NCI-H345 treated with DMSO at 0.1 percent for 48 hours (cell line): ENCODE measurements at regions not wholly inside any gene's neighbourhood (a gene's known extent, or its start where the extent isn't known, plus 50 kb on each side); places are given as distances from the start of the nearest gene placed in this dataset.
"Not testable (repeated sequence)": the region's sequence is repeated elsewhere in the genome, so short reads cannot be mapped to it uniquely, and the experiment has no call there.

ENCODE experiments used
- DNase-seq: peaks from one replicate; lab custom pipeline; 2025; ENCODE audit not compliant: unreplicated experiment; lab: John Stamatoyannopoulos, UW

DNA sequence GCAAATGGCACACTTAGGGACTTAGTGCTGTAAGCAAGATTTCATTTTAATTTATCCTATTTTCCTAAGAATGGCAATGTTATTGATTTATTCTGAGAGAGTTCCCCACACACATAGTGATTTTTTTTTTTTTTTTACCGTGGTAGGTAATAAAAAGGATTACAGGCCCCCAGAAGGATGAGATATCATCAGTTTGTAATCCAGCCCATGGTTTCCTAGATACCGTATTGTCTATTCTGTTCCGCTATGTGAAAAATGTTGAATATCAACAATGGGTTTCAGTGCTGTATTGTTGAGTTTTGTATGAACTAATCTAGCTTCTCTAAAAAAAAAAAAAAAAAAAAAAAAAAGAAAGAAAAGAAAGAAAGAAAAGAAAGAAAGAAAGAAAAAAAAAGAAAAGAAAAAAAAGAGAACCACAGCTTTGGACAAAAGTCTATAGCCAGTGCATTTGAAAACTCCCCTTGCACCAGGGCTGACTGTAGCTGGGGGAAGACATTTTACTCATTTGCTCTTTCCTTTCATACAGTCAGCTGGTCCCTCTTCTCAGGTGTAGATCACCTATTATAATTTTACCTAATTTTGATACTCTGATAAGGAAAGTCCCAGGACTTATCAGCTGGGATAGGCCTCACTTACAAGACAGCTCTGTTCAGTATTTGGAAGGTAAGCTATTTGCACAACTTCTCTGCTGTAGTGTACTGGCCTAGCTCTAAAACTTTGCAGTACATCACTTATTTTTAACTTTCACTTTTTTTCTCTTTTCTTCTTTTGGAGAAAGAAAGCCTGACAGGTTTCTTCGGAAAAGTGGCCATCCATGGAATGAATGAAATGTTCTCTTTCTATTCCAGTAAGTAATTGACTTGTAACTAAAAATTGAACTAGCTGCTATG, 101.4 kb upstream of the SOX2 start:
- DNase-seq = peak; percentile 23

DNA sequence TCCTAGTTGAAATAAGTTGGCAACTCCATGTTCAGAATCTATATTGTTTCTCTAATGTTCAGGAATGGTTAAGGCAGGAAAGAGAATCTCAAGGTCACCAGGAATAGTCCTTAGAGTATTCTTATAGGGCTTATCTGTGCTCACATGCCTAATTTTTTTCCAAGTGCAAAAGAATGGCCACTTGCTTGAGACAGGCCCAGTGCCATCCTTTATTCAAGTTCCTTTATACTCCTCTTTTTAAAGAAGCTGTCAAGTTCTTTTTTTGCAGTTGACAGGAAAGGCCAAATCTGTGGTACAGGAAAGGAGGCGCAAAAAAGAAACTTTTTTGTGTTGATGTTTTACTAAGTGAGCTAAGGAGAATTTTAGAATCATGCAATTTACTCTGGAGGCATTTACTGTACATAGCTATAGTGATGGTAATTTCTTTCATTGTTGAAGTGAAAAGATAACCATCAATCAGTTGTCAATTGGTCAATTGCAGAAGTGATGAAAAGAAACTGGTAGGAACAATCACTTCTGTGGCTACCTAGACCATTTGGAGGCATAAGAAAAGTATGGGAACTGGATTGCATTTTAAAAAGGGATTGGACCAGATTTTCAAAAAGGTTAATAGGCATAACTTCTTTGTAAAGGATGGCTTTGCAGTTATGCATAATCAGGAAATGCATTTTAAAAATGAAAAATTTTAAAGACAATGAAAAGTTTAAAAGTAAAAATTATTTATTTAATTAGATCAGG, 102.5 kb upstream of the SOX2 start:
- no peak for DNase-seq

DNA sequence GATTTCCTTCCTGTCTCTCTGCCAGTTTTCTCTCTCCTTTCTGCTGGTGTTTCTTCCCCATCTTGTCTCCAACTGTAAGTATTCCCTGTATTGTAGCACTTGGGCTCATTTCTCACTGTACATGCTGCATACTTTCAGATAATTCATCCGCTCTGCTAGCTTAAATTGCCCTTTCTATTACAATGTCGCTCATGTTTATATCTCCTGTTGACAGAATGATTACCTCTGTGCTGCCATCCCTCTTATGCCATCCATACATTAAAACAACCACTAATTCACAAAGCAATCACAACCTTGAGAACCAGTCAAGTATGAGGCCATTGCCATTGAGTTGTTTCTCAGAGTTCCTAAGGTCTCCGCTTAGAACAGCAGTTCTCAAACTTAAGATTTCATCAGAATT, 107.5 kb upstream of the SOX2 start:
- DNase-seq = no peak

DNA sequence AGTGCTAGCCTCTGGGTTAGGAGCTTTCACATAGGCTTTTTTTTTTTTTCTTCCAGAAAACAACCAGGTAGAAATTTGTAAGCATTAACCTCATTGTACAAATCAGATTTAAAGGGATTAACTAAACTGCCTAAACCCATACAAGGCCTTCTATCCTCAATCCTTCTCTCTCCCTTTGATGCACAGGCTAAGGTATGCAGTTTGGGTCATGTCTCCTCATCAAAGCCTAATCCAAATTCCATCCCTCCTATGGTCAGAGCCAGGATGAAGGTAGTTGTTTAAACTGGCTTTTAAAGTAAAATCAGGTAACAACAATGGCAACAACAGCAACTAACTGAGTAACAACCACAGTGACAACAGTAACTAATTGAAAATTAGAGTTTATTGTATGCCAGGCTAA, 115.6 kb upstream of the SOX2 start:
- DNase-seq = no peak

DNA sequence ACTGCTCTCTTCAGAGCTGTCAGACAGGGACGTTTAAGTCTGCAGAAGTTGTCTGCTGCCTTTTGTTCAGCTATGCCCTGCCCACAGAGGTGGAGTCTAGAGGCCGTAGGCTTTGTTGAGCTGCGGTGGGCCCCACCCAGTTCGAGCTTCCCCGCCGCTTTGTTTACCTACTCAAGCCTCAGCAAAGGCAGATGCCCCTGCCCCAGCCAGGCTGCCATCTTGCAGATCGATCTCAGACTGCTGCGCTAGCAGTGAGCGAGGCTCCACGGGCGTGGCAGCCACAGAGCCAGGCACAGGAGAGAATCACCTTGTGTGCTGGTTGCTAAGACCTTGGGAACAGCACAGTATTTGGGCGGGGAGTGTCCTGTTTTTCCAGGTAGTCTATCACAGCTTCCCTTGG, 120.8 kb upstream of the SOX2 start:
- not testable (repeated sequence) for DNase-seq

DNA sequence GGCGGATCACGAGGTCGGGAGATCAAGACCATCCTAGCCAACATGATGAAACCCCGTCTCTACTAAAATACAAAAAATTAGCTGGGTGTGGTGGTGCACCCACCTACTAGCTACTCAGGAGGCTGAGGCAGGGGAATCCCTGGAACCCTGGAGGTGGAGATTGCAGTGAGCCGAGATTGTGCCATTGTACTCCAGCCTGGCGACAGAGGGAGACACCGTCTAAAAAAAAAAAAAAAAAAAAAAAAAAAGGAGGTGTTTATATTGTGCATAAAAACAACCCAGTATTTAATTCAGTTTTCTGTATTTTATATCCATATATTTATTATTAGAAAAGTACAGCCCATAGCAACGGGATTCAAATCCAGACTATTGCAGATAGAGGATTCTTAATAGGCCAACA, 129.1 kb upstream of the SOX2 start:
- no peak for DNase-seq

DNA sequence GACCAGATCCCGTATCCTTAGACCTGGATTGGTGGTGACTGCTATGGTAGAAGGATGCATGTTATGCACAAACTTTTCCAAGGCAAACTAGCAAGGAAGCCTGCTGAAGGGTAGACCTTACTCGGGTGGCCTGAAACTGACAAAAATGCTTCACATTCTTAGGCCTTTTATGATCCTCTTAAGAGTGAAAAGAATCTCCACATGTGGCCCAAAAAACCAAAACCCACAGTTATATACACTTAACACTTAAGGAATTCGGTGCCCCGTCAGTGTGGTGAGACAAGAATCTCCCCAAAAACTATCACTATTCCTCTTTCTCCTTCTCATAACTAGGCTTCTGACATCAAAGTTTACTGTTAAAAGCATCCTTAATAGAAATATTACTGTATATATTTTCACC, 130.1 kb upstream of the SOX2 start:
- DNase-seq = no peak

DNA sequence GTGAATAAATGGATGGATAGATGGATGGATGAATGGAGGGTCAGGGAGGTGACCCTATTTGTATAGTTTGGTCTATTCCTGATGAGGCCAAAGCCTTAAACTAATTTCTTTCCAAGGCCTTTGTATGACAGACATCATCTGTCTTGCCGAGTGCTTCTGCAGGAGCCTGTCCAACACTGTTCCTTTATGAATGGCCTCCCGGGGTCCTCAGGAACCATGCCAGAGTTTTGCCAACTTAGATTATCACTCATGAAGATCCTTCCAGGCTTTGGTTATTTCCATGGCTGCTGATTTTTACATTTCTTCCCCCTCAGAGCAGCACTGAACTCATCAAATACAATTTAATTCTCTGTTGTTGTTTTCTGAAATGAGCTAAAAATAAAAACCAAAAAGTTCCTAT, 133.0 kb upstream of the SOX2 start:
- DNase-seq = no peak

DNA sequence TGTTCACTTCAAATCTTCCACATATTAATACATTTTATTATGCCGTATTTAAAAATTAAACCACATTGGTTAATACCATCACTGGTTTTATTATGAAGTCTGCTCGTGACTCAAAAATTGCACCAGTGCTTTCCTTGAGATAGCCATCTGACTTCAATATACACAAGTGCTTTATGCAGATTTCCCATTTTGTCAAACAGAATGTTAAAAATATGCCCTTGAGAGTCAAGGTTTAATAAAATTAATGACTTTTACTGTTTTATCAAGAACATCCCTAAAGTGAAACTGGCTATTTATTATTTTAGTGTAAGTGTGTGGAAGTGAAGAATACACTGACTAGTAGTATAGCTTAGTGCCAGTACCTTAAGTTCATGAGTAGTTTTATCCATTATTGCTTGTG, 139.3 kb upstream of the SOX2 start:
- DNase-seq = no peak

DNA sequence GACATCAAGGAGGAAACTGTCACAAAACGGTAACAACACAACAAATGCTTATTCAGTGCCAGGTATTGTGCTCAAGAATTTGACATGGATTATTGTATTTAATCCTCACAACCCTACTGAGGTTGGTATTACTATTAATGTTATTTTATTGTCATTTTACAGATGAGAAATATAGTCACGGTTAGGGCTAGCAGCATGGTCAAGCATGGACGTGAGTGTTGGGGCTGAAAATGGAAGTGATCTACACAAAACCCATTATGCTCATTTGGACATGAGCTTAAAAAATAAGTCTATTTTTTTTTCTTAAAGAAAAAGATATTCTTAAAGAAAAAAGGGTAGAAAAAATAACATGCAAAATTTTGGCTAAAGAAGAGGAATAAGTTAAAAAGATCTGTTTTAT, 141.3 kb upstream of the SOX2 start:
- no peak for DNase-seq

DNA sequence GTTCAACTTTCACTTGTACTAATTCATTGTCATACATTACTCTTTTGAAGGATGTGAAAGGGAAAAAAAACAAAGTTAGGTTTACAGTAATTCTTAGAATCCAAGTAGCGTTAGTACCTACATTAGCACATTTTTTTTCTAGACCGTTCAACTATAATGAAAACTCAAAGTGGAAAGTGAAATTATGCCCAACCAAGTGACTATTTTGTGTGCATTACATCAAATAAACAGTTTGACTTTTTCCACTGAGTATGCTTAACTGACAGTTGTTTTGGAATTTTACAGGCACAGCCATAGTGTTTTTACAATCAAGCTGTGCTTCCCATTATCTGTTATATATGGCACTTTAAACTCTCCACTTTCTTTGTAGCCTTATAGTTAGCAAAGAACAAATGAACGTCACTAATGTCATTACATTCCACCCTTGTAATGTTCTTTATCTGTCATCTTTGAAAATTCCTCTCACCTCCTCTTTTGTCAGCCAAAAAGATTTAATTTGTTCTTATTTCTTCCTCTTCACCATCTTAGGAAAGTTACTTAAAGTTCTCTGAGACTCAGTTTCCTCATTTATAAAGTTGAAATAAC, 142.3 kb upstream of the SOX2 start:
- DNase-seq = no peak

DNA sequence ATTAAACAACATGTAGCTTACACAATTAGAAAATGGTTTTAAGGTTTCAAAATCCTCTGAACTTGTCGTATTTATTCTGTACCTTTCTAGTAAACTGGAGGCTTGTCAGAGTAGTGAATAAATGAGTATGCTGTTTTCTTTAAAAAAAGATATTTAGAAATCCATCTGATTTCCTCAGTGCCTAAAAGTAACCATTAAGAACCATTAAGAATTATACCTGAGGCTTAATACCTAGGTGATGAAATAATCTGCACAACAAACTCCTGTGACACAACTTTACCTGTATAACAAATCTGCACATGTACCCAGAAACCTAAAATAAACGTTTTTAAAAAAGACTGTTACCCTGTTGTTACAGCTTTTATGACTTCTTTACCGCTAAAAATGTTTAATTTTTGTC, 143.0 kb upstream of the SOX2 start:
- DNase-seq = no peak

DNA sequence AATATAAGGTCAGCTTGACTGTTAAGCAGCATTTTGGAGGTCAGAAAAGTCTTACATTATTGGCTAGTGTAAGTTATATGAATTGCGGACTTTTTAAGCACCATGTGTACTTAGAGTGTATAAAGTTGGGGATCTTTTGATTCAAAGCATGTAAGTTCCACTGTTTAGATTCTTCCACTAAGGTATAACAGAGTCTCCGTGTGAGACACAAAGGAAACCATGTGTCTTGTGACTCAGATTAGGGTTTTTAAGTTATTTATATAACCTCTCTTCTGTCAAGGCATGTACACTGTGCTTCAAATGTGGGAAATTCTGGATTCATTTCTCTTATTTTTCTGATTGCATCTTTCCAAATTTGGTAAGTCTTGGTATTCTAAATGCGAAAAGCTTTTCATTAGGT, 143.5 kb upstream of the SOX2 start:
- no peak for DNase-seq

DNA sequence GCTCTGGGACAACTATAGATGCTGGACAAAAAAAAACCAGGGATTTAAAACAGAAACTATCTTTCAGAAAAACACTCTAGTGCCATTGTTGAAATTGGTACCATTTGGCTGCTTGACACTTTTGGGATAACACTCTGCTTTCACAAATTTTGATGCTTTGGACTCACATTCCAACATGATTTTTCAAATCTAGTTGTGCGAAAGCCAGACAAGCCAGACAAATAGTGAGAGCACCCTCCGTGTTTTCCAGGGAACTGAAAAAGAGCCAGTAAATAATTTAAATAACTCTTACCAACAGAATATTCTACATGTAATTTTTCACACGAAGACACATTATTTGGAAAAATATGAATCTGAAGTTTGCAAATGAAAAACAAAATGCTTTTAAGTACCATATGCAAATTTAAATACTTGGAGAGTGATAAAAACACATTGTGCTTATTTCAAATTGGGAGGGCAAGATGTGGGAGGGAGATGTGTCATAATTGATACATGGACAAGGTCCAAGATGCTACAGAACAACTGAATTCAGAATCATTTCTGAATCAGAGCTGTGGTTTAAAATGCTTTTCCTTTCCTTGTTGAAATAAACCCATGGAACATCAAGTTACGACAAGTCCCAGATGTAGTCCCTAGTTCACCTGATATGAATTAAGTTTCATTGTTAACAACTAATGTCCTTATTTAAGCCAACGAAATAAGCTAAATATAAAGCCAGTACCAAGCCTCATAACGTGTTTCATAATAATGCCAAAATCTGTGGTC, 144.2 kb upstream of the SOX2 start:
- no peak for DNase-seq

DNA sequence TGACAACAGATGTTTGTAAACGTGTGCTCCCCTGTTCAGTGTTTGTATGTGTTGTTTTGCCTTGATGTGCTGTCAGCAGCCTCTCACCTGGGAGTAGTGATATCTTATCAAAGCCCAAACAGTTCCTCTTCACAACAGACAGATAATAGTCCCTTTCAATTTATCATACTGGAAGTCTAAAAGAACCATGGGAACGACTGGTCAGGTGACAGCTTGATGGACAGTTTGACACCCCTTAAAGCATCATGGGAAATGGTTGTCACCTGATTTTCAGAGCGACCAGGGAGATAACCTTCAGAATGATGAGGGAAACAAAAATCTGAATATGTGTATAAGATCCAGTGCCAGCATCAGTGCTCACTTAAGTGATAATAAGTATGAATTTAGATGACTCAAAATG, 146.3 kb upstream of the SOX2 start:
- no peak for DNase-seq

DNA sequence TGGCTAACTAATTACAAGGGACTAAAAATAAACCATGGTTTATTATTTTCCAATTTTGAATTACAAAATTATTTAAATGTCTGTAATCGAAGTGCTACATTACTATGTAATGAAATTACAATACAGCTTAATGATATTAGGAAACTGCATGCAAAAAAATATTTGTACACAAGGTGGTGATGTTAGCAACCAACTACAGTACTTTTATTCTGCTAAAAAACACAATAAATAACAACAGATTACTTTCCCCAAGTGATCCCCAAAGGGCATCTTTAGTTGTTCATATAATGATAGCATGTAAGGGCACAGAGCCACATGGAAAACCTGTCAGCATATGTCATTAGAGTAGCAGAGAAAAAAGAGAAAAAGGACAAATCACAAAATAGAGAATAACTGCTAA, 147.5 kb upstream of the SOX2 start:
- DNase-seq = no peak

DNA sequence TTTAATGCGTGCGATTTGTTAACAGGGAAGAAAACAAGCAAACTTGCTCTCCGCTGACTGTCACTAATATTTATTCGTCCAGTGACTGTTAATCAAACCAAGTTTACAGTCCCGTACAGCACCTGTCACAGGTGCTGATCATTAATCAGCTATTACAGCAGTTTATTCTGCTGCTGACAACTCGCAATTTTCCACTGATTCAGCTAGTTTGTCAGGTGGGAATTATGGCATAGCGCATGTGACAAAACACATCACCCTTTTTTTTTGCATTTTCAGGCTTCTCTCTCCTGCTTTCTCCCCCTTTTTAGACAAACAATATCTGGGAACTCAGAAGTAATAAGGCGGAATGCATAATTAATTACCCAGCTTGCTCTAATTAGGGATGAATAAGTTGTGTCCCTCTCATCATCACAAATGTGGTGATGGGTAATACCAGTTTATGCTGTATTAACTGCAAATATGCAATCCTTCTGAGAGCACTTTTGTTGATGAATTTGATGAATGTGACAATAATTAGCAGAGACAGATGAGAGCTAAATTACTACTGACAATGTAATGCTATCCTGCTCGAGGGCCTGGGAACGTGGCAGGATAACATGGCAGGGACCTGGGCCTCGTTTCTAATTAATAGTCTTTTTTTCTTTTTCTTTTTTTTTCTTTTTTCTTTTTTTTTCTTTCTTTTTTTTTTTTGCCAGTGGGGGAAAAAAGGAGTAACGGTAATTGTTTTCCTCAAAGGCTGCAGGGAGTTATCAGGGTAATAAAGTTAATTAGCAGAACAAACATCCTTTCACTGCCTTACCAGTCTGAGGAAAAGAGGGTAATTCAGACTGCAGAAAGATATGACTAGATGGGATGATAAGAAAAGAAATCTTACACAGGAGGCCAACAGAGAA, 150.3 kb upstream of the SOX2 start:
- no peak for DNase-seq

DNA sequence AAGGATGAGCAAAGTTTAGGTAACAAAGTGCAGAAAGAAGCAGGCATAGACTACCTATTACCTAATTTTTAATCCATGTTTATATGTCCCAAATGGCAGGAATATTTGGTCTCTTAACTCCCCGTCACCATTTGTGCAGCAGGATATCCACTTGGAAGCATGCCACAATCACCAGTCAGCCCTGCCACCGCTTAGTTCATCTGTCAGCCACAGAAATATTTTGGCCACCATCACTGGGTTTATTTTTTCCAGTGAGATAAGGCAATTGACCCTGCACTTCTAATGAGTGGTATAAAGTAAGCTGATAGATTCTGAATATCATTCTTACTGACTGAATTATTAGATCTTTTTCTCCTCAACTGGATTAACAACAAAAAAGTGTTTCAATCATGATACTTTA, 152.9 kb upstream of the SOX2 start:
- no peak for DNase-seq

DNA sequence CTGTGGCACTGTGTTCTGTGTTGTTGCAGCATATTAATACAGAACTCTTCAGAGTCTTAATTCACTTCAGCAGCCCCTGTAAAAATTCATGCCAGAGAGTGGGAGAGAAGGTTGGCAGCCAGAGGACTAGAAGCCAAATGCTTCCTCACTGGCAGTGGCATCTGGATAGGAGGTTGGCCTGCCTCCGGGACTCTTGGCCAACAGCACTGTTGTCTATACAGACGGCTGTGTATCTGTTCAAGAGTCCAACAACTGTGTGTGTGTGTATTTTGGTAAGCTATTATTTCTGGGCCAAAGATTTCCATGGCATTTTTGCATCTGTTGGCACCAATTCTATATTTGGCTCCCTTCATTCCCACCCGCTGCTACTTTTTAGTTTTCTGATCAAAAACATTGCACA, 156.0 kb upstream of the SOX2 start:
- DNase-seq = no peak

DNA sequence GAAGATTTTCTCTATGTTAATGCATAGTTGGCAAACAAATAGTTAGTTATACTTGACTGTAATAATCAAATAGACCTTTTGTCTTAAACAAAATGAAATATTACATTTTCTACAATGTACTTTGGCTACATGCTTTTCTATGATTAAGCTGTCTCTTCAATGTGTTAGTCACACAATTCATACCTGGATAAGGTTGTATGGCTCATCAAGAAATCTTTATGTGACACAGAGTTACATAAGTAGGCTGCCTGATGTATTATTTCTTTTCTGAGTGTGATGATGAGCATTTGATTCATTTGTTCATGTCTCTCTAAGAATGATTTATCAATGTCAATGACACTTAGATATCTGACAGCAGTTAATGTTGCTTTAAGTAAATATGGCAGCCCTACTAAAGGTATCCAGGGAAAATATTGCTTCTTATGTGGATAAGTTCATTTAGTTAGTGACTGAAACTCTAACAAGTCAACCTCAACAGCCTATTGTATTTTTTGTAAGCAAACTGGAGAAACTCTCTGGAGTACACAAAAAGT, 157.4 kb upstream of the SOX2 start:
- no peak for DNase-seq
